ENCODE measurements at regions not wholly inside any gene's neighbourhood (a gene's known extent, or its start where the extent isn't known, plus 50 kb on each side); places are given as distances from the start of the nearest gene placed in this dataset.

- TF ChIP-seq TP53 (CRISPR knock-in tag; IDR thresholded peaks at IDR 0.05), result no peak
- TF ChIP-seq FOXK1 (CRISPR knock-in tag; IDR thresholded peaks at IDR 0.05), result no peak
- no peak for TF ChIP-seq CTCF (IDR thresholded peaks at IDR 0.05)
- TF ChIP-seq TEAD4 (CRISPR knock-in tag; IDR thresholded peaks at IDR 0.05), result no peak
- TF ChIP-seq ZNF263 (CRISPR knock-in tag; IDR thresholded peaks at IDR 0.05; ENCODE audit: low read depth), result no peak
- no peak for TF ChIP-seq MAX (CRISPR knock-in tag; IDR thresholded peaks at IDR 0.05)
- no peak for TF ChIP-seq NR3C1 (CRISPR knock-in tag; conservative IDR thresholded peaks at IDR 0.05; ENCODE audit: low read depth)
- TF ChIP-seq E2F5 (CRISPR knock-in tag; IDR thresholded peaks at IDR 0.05), result no peak
- no peak for TF ChIP-seq ATF3 (CRISPR knock-in tag; conservative IDR thresholded peaks at IDR 0.05)
- no peak for TF ChIP-seq ATF2 (CRISPR knock-in tag; IDR thresholded peaks at IDR 0.05; ENCODE audit: borderline replicate concordance, low read depth)
- no peak for TF ChIP-seq AFF4 (CRISPR knock-in tag; IDR thresholded peaks at IDR 0.05; ENCODE audit: borderline replicate concordance)
- TF ChIP-seq NFATC4 (CRISPR knock-in tag; IDR thresholded peaks at IDR 0.05), result no peak
- no peak for TF ChIP-seq NR1H2 (CRISPR knock-in tag; IDR thresholded peaks at IDR 0.05)
- TF ChIP-seq PREB (CRISPR knock-in tag; IDR thresholded peaks at IDR 0.05; ENCODE audit: borderline replicate concordance), result no peak
Measured at GRCh38 chr14:28823245-28823644, 56.7 kb downstream of the FOXG1 start.

All from WTC11 (cell line).